Ecto neural progenitor cell (in vitro differentiated cells): ENCODE measurements at regions not wholly inside any gene's neighbourhood (a gene's known extent, or its start where the extent isn't known, plus 50 kb on each side); places are given as distances from the start of the nearest gene placed in this dataset.

ENCODE experiments used
- DNase-seq: peaks from one replicate; pipeline ENCODE4 v3.0.0-alpha.2; 2018; ENCODE audit warnings: low spot score

GRCh38 chr16:47777220-47777619 is 316.1 kb downstream of the PHKB start:
- no peak for DNase-seq

DNA sequence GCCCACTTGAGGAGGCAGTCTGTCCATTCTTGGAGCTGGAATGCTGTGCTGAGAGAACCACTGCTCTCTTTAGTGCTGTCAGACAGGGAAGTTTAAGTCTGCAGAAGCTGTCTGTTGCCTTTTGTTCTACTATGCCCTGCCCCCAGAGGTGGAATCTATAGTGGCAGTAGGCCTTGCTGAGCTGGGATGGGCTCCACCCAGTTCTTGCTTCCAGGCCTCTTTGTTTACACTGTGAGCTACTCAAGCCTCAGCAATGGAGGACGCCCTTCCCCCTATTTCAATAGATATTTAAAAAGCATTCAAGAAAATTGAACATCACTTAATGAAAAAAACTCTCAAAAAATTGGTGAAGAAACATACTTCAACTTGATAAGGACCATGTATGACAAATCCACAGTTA is 313.5 kb downstream of the PHKB start:
- no peak for DNase-seq

GRCh38 chr16:47753659-47754058 is 292.5 kb downstream of the PHKB start:
- no peak for DNase-seq
